ENCODE measurements at regions not wholly inside any gene's neighbourhood (a gene's known extent, or its start where the extent isn't known, plus 50 kb on each side); places are given as distances from the start of the nearest gene placed in this dataset.
"Not testable (repeated sequence)": the region's sequence is repeated elsewhere in the genome, so short reads cannot be mapped to it uniquely, and the experiment has no call there.

- no peaks in the 10 kb centered on the region for H3K4me1 ChIP-seq (ENCODE audit: insufficient read depth, low read length)
- no peaks in the 10 kb centered on the region for H3K27me3 ChIP-seq (ENCODE audit: control insufficient read depth in 1 of 2, insufficient read depth in 2 of 2, low read length in 2 of 2)
- H3K9me3 ChIP-seq (ENCODE audit: low read length): no peaks in the 10 kb centered on the region
- H3K4me3 ChIP-seq (ENCODE audit: low read depth in 1 of 2, low read length in 2 of 2): no peak overlapping the region
- no peak overlapping the region for H3K9ac ChIP-seq (ENCODE audit: low read length)
- no peaks in the 10 kb centered on the region for H3K36me3 ChIP-seq (ENCODE audit: insufficient read depth, low read length)
- no peak overlapping the region for H3K27ac ChIP-seq (ENCODE audit: low read depth, low read length)
Observed at GRCh38 chr3:153855772-153856171, 265.4 kb upstream of the ARHGEF26 start.

GRCh38 chr3:153856932-153857331, 264.3 kb upstream of the ARHGEF26 start:
- H3K9ac ChIP-seq (ENCODE audit: low read length): no peak overlapping the region
- H3K4me3 ChIP-seq (ENCODE audit: low read depth in 1 of 2, low read length in 2 of 2): no peak overlapping the region
- no peaks in the 10 kb centered on the region for H3K4me1 ChIP-seq (ENCODE audit: insufficient read depth, low read length)
- H3K36me3 ChIP-seq (ENCODE audit: insufficient read depth, low read length): no peaks in the 10 kb centered on the region
- no peaks in the 10 kb centered on the region for H3K27me3 ChIP-seq (ENCODE audit: control insufficient read depth in 1 of 2, insufficient read depth in 2 of 2, low read length in 2 of 2)
- no peaks in the 10 kb centered on the region for H3K9me3 ChIP-seq (ENCODE audit: low read length)
- H3K27ac ChIP-seq (ENCODE audit: low read depth, low read length): no peak overlapping the region

- Histone ChIP-seq H3K9ac (ENCODE audit: low read length) (no peak overlapping the region), H3K27me3 (ENCODE audit: control insufficient read depth in 1 of 2, insufficient read depth in 2 of 2, low read length in 2 of 2) (no peaks in the 10 kb centered on the region), H3K9me3 (ENCODE audit: low read length) (no peaks in the 10 kb centered on the region), H3K27ac (ENCODE audit: low read depth, low read length) (no peak overlapping the region), H3K4me1 (ENCODE audit: insufficient read depth, low read length) (no peaks in the 10 kb centered on the region), H3K4me3 (ENCODE audit: low read depth in 1 of 2, low read length in 2 of 2) (no peak overlapping the region), H3K36me3 (ENCODE audit: insufficient read depth, low read length) (no peaks in the 10 kb centered on the region)
Observed at GRCh38 chr3:153864793-153865192, 256.4 kb upstream of the ARHGEF26 start.

- H3K4me1 ChIP-seq (ENCODE audit: insufficient read depth, low read length): no peaks in the 10 kb centered on the region
- H3K9me3 ChIP-seq (ENCODE audit: low read length): no peaks in the 10 kb centered on the region
Observed at GRCh38 chr3:153866901-153867300, 254.3 kb upstream of the ARHGEF26 start.

GRCh38 chr3:153874348-153874747, 246.8 kb upstream of the ARHGEF26 start:
- not testable (repeated sequence) for H3K36me3 ChIP-seq (ENCODE audit: insufficient read depth, low read length); H3K4me1 ChIP-seq (ENCODE audit: insufficient read depth, low read length); H3K9me3 ChIP-seq (ENCODE audit: low read length); H3K27me3 ChIP-seq (ENCODE audit: control insufficient read depth in 1 of 2, insufficient read depth in 2 of 2, low read length in 2 of 2); H3K9ac ChIP-seq (ENCODE audit: low read length); H3K4me3 ChIP-seq (ENCODE audit: low read depth in 1 of 2, low read length in 2 of 2); H3K27ac ChIP-seq (ENCODE audit: low read depth, low read length)

More at GRCh38 chr3:153866901-153867300, 254.3 kb upstream of the ARHGEF26 start:
- H3K36me3 ChIP-seq (ENCODE audit: insufficient read depth, low read length): no peaks in the 10 kb centered on the region
- no peak overlapping the region for H3K9ac ChIP-seq (ENCODE audit: low read length)
- no peaks in the 10 kb centered on the region for H3K27me3 ChIP-seq (ENCODE audit: control insufficient read depth in 1 of 2, insufficient read depth in 2 of 2, low read length in 2 of 2)
- no peak overlapping the region for H3K27ac ChIP-seq (ENCODE audit: low read depth, low read length)
- H3K4me3 ChIP-seq (ENCODE audit: low read depth in 1 of 2, low read length in 2 of 2): no peak overlapping the region

GRCh38 chr3:153880493-153880892, 240.7 kb upstream of the ARHGEF26 start:
- Histone ChIP-seq H3K9me3 (ENCODE audit: low read length) (no peaks in the 10 kb centered on the region), H3K27ac (ENCODE audit: low read depth, low read length) (no peak overlapping the region), H3K4me1 (ENCODE audit: insufficient read depth, low read length) (no peaks in the 10 kb centered on the region), H3K27me3 (ENCODE audit: control insufficient read depth in 1 of 2, insufficient read depth in 2 of 2, low read length in 2 of 2) (no peaks in the 10 kb centered on the region), H3K4me3 (ENCODE audit: low read depth in 1 of 2, low read length in 2 of 2) (no peak overlapping the region), H3K9ac (ENCODE audit: low read length) (no peak overlapping the region), H3K36me3 (ENCODE audit: insufficient read depth, low read length) (no peaks in the 10 kb centered on the region)

GRCh38 chr3:153881201-153881600, 240.0 kb upstream of the ARHGEF26 start:
- H3K4me3 ChIP-seq (ENCODE audit: low read depth in 1 of 2, low read length in 2 of 2): no peak overlapping the region
- H3K9me3 ChIP-seq (ENCODE audit: low read length): no peaks in the 10 kb centered on the region
- H3K27ac ChIP-seq (ENCODE audit: low read depth, low read length): no peak overlapping the region
- no peaks in the 10 kb centered on the region for H3K27me3 ChIP-seq (ENCODE audit: control insufficient read depth in 1 of 2, insufficient read depth in 2 of 2, low read length in 2 of 2)
- no peaks in the 10 kb centered on the region for H3K36me3 ChIP-seq (ENCODE audit: insufficient read depth, low read length)
- H3K9ac ChIP-seq (ENCODE audit: low read length): no peak overlapping the region
- no peaks in the 10 kb centered on the region for H3K4me1 ChIP-seq (ENCODE audit: insufficient read depth, low read length)

- no peak overlapping the region for H3K9ac ChIP-seq (ENCODE audit: low read length)
- H3K36me3 ChIP-seq (ENCODE audit: insufficient read depth, low read length): no peaks in the 10 kb centered on the region
- no peaks in the 10 kb centered on the region for H3K9me3 ChIP-seq (ENCODE audit: low read length)
- no peaks in the 10 kb centered on the region for H3K27me3 ChIP-seq (ENCODE audit: control insufficient read depth in 1 of 2, insufficient read depth in 2 of 2, low read length in 2 of 2)
- no peak overlapping the region for H3K27ac ChIP-seq (ENCODE audit: low read depth, low read length)
- no peaks in the 10 kb centered on the region for H3K4me1 ChIP-seq (ENCODE audit: insufficient read depth, low read length)
- no peak overlapping the region for H3K4me3 ChIP-seq (ENCODE audit: low read depth in 1 of 2, low read length in 2 of 2)
Observed at GRCh38 chr3:153885359-153885758, 235.8 kb upstream of the ARHGEF26 start.

GRCh38 chr3:153889905-153890334, 231.3 kb upstream of the ARHGEF26 start:
- Histone ChIP-seq H3K4me3 (ENCODE audit: low read depth in 1 of 2, low read length in 2 of 2) (no peak overlapping the region), H3K9ac (ENCODE audit: low read length) (no peak overlapping the region), H3K4me1 (ENCODE audit: insufficient read depth, low read length) (peaks cover 11% of the 10 kb centered on the region), H3K27ac (ENCODE audit: low read depth, low read length) (no peak overlapping the region), H3K36me3 (ENCODE audit: insufficient read depth, low read length) (no peaks in the 10 kb centered on the region), H3K9me3 (ENCODE audit: low read length) (no peaks in the 10 kb centered on the region), H3K27me3 (ENCODE audit: control insufficient read depth in 1 of 2, insufficient read depth in 2 of 2, low read length in 2 of 2) (no peaks in the 10 kb centered on the region)

GRCh38 chr3:153892126-153892525, 229.1 kb upstream of the ARHGEF26 start:
- Histone ChIP-seq H3K4me1 (ENCODE audit: insufficient read depth, low read length) (peaks cover 11% of the 10 kb centered on the region), H3K36me3 (ENCODE audit: insufficient read depth, low read length) (no peaks in the 10 kb centered on the region), H3K27ac (ENCODE audit: low read depth, low read length) (no peak overlapping the region), H3K9me3 (ENCODE audit: low read length) (no peaks in the 10 kb centered on the region), H3K27me3 (ENCODE audit: control insufficient read depth in 1 of 2, insufficient read depth in 2 of 2, low read length in 2 of 2) (no peaks in the 10 kb centered on the region), H3K9ac (ENCODE audit: low read length) (no peak overlapping the region), H3K4me3 (ENCODE audit: low read depth in 1 of 2, low read length in 2 of 2) (no peak overlapping the region)

GRCh38 chr3:153894857-153895256, 226.3 kb upstream of the ARHGEF26 start:
- Histone ChIP-seq H3K4me3 (ENCODE audit: low read depth in 1 of 2, low read length in 2 of 2) (no peak overlapping the region), H3K4me1 (ENCODE audit: insufficient read depth, low read length) (peaks cover 11% of the 10 kb centered on the region), H3K9ac (ENCODE audit: low read length) (no peak overlapping the region), H3K27me3 (ENCODE audit: control insufficient read depth in 1 of 2, insufficient read depth in 2 of 2, low read length in 2 of 2) (no peaks in the 10 kb centered on the region), H3K36me3 (ENCODE audit: insufficient read depth, low read length) (no peaks in the 10 kb centered on the region), H3K9me3 (ENCODE audit: low read length) (no peaks in the 10 kb centered on the region), H3K27ac (ENCODE audit: low read depth, low read length) (no peak overlapping the region)

GRCh38 chr3:153896197-153896596, 225.0 kb upstream of the ARHGEF26 start:
- H3K36me3 ChIP-seq (ENCODE audit: insufficient read depth, low read length): no peaks in the 10 kb centered on the region
- H3K9me3 ChIP-seq (ENCODE audit: low read length): no peaks in the 10 kb centered on the region
- no peak overlapping the region for H3K27ac ChIP-seq (ENCODE audit: low read depth, low read length)
- H3K4me1 ChIP-seq (ENCODE audit: insufficient read depth, low read length): peaks cover 11% of the 10 kb centered on the region
- H3K9ac ChIP-seq (ENCODE audit: low read length): no peak overlapping the region
- no peak overlapping the region for H3K4me3 ChIP-seq (ENCODE audit: low read depth in 1 of 2, low read length in 2 of 2)
- no peaks in the 10 kb centered on the region for H3K27me3 ChIP-seq (ENCODE audit: control insufficient read depth in 1 of 2, insufficient read depth in 2 of 2, low read length in 2 of 2)
